HG03354 (cell line): ENCODE measurements at regions not wholly inside any gene's neighbourhood (a gene's known extent, or its start where the extent isn't known, plus 50 kb on each side); places are given as distances from the start of the nearest gene placed in this dataset.

Experiments used
- ATAC-seq: cut with Tn5 transposase; IDR thresholded peaks from one replicate; pipeline ENCODE4 v1.9.1; 2021; ENCODE audit warnings: mild to moderate bottlenecking; ENCODE audit not compliant: unreplicated experiment, poor library complexity, severe bottlenecking

DNA sequence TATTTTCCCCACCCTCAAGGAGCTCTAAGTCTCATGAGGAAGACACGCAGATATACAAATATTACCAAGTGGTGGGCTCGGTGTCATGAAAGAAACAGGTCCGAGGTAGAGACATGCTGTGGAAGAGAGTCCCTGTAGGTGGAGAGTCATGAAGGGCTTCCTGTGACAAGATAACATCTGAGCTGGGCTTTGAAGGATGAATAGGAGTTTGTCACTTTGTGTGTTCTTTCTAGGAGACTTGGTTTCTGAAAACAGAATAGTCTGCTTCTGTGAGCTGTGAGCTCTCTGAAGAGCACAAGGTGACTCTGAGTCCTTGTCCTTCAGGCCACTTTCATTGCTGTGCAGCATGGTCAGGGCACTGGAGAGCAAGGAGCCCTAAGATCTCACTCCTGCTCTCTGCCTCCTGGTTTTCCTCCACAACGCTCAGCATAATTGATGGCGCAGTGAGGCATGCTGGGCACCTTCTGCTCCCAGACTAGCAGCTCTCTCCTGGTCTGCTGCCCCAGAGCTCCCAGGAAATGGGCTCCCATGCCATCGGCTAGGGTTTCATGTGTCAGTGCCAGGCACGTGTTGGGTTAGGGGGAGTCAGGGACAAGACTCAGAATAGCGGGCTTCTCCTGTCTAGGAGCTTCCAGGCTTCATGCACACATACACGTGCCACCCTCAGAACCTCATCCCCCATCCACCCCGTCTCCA is 209.9 kb upstream of the CSF3R start:
- no peak for ATAC-seq

GRCh38 chr1:36691374-36691773 is 208.7 kb upstream of the CSF3R start:
- ATAC-seq: no peak

GRCh38 chr1:36689992-36690391 is 207.3 kb upstream of the CSF3R start:
- no peak for ATAC-seq

GRCh38 chr1:36687312-36687711 is 204.6 kb upstream of the CSF3R start:
- no peak for ATAC-seq

GRCh38 chr1:36675931-36676562 is 193.3 kb upstream of the CSF3R start:
- no peak for ATAC-seq

DNA sequence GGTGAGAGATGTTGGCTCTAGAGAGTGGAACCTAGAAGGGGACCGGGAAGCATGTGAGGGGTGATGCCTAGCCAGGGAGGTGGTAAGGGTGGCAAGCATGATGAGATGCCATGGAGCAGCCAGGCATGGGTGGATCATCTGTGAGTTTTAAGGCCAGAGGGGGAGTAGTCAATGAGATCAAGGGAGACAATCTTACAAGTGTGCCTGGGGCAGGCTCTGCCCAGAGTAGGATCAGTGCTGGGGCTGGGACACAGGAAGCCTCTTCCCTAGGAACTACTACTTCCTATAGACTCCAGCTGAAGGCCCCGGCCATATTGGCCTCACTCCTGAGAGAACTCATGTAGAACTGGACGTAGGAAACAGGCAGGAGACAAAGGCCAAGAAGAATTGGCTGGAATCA is 192.4 kb upstream of the CSF3R start:
- no peak for ATAC-seq

DNA sequence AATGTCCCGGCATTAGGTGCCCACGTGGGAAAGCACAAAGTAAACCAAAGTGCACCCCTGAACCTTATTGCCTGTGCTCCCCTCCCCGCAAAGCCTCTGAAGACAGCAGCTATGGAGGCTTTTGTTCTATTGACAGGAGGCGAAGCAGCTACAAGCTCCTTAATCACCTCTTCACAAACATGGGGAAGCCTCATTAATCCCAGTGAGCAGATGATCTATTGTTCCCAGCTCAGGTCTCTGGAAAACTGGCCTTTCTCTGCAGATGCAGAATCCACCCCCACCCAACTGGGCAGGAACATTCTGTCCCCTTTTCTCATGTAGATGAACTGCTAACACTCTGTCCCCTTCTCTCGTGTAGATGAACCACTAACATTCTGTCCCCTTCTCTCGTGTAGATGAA is 190.5 kb upstream of the CSF3R start:
- ATAC-seq: no peak

DNA sequence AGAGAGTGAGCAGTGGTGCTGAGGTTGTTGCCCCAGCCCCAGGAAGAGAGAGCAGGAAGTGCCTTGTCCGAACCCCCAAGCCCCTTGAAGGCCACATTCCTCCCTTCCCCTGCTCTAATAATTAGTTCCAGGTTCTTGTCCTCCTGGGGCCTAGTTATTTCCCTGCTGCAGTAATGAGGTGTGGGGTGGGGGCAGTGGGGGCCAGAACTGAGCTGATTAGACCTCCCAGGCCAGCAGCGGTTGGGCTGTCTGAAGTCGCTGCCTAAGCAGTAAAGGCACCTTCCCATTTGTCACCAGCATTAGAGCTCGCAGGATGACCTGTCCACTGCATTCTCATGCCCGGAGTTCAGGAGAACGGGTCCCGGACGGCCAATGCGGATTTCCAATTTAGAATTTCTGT is 186.5 kb upstream of the CSF3R start:
- ATAC-seq: no peak

- no peak for ATAC-seq
These were observed 185.1 kb upstream of the CSF3R start for GRCh38 chr1:36667836-36668235.

DNA sequence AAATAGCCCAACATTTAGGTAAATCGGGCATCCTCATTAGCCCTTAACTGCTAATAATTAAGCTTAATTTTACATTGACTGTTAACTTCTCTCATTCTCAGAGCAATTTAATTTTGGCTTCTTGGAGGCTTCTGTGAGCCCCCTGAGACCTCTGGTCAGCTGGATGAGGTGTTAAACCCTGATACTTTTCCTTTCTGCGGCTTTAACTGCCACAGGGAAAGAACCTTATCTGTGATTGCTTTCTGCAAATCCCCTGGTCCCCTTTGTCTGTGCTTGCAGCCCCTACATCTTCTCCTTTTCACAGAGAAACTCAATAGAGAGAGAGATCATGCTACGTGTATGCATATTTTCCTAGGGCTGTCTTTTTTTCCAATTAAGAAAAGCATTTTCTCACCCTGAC is 184.5 kb upstream of the CSF3R start:
- ATAC-seq: no peak

GRCh38 chr1:36665478-36666080 is 182.9 kb upstream of the CSF3R start:
- no peak for ATAC-seq

DNA sequence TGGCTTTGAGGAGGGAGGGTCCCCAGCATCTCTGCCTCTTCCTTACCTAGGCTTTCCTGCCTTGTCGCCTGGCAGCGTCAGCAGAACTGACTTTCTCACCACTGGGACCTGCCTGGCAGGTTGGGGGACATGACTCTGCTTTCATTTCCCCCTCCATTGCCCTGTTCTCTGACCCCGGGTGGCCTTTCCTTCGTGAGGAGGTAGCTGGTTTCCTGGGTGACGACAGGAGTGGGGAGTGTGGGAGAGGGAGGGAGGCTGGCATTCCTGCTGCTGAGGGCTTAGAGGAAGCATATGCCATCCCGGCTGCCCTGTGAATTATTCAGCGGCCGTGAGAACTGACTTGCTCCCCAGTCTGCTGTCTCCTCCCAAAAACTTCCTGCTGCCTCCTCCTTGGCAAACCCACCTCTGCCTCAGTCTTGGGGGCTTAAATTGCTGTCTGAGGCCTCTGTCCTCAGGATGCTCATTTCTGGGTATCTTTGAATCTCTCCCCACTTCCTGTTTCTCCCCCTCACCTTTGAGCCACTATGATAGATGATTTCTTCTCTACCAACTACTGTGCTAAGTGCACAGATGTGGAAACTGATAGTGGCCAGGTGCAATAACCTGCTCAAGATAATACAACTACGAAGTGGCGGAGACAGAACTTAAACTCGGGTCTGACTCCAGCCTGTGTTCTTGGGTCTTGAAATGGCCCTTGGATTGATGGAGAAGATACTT is 182.0 kb upstream of the CSF3R start:
- ATAC-seq: no peak

- ATAC-seq: no peak
These were observed 181.2 kb upstream of the CSF3R start for GRCh38 chr1:36663772-36664430.

- no peak for ATAC-seq
These were observed 176.1 kb upstream of the CSF3R start for GRCh38 chr1:36658838-36659237.

GRCh38 chr1:36657826-36658225 is 175.1 kb upstream of the CSF3R start:
- no peak for ATAC-seq

GRCh38 chr1:36656838-36657237 is 174.1 kb upstream of the CSF3R start:
- no peak for ATAC-seq

- no peak for ATAC-seq
These were observed 173.6 kb upstream of the CSF3R start for GRCh38 chr1:36656271-36656670.

DNA sequence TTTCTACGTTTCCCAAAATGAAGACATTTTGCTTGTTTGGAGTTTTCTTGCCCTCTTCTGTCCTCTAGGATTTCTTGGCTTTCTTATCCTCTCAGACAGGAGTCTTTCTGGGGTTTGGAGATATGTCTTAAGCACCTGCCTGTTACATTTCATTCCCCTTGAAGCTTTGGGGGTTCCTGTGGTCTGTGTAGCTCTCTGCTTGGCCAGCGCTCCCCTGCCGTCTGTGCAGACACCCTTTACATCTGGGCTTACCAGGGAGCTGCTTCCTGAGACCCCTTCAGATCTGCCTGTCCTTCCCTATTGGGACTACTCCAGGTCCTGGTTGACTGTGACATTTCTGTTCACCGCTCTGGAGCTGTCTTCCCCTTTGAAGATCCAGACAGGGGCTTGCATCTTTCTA is 171.9 kb upstream of the CSF3R start:
- ATAC-seq: no peak

- no peak for ATAC-seq
These were observed 171.1 kb upstream of the CSF3R start for GRCh38 chr1:36653850-36654249.

DNA sequence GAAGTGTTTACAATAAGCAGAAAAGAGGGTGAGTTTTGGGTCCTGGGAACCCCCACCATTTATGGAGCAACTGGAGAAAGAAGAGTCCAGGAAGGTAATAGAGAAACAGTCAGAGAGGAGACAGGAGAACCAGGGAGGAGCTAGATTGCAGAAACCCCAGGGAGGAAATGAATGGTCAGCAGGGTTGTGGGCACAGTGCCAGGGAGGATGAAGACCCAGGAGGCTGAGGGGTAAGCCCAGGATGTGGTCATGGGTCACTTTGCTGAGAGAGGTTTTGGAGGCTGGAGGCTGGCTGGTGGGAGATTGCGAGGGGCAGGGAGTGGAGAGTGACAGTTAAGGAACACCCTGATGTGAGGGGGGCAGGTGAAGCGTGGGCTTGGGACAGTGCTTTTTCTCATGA is 169.9 kb upstream of the CSF3R start:
- no peak for ATAC-seq
